ENCODE measurements at regions not wholly inside any gene's neighbourhood (a gene's known extent, or its start where the extent isn't known, plus 50 kb on each side); places are given as distances from the start of the nearest gene placed in this dataset.

DNA sequence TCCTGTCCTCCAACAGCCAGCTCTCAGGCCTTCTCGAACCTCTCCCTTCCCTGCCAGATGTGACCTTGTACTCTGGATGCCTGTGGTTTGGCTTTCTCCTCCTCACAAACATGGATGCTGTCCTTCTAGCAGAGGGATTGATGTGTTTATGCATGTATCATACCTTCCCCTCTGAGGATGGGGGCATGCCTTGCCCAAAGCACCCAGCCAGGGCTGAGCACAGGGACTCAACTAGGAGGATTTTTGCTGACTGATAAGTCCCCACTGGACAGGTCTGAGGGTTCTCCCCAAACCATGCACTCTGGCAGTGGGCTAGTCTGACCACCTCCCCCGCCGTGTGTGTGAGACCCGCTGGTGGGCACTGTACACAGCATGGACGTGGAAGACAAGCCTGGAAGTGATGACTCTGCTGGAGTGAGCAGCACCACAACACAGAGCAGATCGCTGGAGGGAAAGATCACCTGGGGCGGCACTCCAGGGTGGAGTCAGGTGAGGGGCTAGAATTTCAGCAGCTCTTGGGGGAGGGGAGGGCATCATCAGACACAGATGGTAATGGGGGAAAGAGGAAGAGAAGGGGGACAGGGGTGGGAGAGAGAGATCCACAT is 360.3 kb upstream of the ZNF507 start:
- TF ChIP-seq, protein P1, sequence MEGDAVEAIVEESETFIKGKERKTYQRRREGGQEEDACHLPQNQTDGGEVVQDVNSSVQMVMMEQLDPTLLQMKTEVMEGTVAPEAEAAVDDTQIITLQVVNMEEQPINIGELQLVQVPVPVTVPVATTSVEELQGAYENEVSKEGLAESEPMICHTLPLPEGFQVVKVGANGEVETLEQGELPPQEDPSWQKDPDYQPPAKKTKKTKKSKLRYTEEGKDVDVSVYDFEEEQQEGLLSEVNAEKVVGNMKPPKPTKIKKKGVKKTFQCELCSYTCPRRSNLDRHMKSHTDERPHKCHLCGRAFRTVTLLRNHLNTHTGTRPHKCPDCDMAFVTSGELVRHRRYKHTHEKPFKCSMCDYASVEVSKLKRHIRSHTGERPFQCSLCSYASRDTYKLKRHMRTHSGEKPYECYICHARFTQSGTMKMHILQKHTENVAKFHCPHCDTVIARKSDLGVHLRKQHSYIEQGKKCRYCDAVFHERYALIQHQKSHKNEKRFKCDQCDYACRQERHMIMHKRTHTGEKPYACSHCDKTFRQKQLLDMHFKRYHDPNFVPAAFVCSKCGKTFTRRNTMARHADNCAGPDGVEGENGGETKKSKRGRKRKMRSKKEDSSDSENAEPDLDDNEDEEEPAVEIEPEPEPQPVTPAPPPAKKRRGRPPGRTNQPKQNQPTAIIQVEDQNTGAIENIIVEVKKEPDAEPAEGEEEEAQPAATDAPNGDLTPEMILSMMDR (IDR thresholded peaks at IDR 0.05; ENCODE audit: low read depth, low read length, missing input control), result no peak
- TF ChIP-seq GABPA (IDR thresholded peaks at IDR 0.05 in 1 of 2, conservative IDR thresholded peaks at IDR 0.05 in 1 of 2) (no peak), ATF3 (IDR thresholded peaks at IDR 0.05) (no peak), JUND (IDR thresholded peaks at IDR 0.05) (no peak), FOXA1 (IDR thresholded peaks at IDR 0.05) (no peak), TAF1 (conservative IDR thresholded peaks at IDR 0.05) (no peak), EGR1 (IDR thresholded peaks at IDR 0.05; ENCODE audit: low read depth in 2 of 2) (no peak), YY1 (IDR thresholded peaks at IDR 0.05) (no peak), MAX (IDR thresholded peaks at IDR 0.05) (no peak), RAD21 (IDR thresholded peaks at IDR 0.05) (no peak)
